ENCODE measurements at regions not wholly inside any gene's neighbourhood (a gene's known extent, or its start where the extent isn't known, plus 50 kb on each side); places are given as distances from the start of the nearest gene placed in this dataset.

DNA sequence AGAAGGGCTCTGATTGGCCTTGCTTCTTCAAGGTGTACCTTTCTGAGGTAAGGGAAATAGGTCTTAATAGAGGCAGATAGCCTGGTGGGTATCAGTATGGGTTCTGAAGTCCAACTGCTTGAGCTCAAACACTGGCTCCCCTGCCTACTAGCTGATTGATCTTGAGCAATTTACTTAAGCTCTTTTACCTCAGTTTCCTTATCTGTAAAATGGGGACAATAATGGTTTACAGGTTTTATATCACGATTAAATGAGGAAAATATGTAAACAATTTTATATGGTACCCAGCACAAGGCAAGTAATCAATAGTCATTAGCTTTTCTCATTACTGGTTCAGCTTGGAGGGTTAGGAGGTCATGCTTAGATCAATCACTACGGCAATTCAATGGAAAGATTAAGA is 75.8 kb upstream of the VTCN1 start:
- TF ChIP-seq, protein P1, sequence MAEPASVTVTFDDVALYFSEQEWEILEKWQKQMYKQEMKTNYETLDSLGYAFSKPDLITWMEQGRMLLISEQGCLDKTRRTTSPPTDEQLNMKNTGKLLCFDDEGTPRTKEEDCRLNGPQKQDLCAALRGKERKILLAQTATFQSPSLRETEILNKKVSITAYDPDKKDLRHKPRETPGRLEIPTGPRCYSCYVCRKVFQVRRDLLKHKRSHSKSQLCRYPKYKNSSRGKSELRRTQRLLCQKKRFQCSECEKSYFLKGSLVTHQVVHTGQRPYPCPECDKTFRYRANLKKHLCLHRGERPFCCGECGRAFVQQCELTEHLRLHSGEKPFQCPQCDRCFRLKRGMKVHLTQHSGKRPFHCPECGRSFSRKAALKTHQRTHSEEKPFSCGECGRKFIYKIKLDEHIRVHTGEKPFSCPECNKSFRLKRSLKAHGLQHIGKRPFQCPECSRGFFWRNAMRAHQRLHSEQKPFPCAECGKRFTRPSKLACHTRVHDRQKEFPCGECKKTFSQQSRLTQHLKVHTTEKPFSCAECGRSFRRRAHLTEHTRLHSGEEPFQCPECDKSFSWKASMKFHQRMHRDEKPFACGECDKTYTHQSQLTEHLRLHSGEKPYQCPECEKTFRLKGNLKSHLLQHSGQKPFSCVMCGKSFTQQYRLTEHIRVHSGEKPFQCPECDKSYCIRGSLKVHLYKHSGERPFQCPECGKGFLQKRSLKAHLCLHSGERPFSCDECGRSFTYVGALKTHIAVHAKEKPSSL (CRISPR knock-in tag; conservative IDR thresholded peaks at IDR 0.05): no peak
- TF ChIP-seq, protein P2, sequence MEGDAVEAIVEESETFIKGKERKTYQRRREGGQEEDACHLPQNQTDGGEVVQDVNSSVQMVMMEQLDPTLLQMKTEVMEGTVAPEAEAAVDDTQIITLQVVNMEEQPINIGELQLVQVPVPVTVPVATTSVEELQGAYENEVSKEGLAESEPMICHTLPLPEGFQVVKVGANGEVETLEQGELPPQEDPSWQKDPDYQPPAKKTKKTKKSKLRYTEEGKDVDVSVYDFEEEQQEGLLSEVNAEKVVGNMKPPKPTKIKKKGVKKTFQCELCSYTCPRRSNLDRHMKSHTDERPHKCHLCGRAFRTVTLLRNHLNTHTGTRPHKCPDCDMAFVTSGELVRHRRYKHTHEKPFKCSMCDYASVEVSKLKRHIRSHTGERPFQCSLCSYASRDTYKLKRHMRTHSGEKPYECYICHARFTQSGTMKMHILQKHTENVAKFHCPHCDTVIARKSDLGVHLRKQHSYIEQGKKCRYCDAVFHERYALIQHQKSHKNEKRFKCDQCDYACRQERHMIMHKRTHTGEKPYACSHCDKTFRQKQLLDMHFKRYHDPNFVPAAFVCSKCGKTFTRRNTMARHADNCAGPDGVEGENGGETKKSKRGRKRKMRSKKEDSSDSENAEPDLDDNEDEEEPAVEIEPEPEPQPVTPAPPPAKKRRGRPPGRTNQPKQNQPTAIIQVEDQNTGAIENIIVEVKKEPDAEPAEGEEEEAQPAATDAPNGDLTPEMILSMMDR (IDR thresholded peaks at IDR 0.05): no peak
- TF ChIP-seq SP1 (CRISPR knock-in tag; conservative IDR thresholded peaks at IDR 0.05) (no peak), ZNF232 (CRISPR knock-in tag; IDR thresholded peaks at IDR 0.05) (no peak), CREB1 (CRISPR knock-in tag; IDR thresholded peaks at IDR 0.05) (no peak), ZNF263 (CRISPR knock-in tag; IDR thresholded peaks at IDR 0.05; ENCODE audit: low read depth) (no peak)
- TF ChIP-seq, protein P3, sequence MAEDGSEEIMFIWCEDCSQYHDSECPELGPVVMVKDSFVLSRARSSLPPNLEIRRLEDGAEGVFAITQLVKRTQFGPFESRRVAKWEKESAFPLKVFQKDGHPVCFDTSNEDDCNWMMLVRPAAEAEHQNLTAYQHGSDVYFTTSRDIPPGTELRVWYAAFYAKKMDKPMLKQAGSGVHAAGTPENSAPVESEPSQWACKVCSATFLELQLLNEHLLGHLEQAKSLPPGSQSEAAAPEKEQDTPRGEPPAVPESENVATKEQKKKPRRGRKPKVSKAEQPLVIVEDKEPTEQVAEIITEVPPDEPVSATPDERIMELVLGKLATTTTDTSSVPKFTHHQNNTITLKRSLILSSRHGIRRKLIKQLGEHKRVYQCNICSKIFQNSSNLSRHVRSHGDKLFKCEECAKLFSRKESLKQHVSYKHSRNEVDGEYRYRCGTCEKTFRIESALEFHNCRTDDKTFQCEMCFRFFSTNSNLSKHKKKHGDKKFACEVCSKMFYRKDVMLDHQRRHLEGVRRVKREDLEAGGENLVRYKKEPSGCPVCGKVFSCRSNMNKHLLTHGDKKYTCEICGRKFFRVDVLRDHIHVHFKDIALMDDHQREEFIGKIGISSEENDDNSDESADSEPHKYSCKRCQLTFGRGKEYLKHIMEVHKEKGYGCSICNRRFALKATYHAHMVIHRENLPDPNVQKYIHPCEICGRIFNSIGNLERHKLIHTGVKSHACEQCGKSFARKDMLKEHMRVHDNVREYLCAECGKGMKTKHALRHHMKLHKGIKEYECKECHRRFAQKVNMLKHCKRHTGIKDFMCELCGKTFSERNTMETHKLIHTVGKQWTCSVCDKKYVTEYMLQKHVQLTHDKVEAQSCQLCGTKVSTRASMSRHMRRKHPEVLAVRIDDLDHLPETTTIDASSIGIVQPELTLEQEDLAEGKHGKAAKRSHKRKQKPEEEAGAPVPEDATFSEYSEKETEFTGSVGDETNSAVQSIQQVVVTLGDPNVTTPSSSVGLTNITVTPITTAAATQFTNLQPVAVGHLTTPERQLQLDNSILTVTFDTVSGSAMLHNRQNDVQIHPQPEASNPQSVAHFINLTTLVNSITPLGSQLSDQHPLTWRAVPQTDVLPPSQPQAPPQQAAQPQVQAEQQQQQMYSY (CRISPR knock-in tag; IDR thresholded peaks at IDR 0.05): no peak
- TF ChIP-seq, protein P4, sequence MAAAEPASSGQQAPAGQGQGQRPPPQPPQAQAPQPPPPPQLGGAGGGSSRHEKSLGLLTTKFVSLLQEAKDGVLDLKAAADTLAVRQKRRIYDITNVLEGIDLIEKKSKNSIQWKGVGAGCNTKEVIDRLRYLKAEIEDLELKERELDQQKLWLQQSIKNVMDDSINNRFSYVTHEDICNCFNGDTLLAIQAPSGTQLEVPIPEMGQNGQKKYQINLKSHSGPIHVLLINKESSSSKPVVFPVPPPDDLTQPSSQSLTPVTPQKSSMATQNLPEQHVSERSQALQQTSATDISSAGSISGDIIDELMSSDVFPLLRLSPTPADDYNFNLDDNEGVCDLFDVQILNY (CRISPR knock-in tag; IDR thresholded peaks at IDR 0.05): no peak
- TF ChIP-seq, protein P5, sequence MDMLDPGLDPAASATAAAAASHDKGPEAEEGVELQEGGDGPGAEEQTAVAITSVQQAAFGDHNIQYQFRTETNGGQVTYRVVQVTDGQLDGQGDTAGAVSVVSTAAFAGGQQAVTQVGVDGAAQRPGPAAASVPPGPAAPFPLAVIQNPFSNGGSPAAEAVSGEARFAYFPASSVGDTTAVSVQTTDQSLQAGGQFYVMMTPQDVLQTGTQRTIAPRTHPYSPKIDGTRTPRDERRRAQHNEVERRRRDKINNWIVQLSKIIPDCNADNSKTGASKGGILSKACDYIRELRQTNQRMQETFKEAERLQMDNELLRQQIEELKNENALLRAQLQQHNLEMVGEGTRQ (CRISPR knock-in tag; IDR thresholded peaks at IDR 0.05): no peak
- TF ChIP-seq, protein P6, sequence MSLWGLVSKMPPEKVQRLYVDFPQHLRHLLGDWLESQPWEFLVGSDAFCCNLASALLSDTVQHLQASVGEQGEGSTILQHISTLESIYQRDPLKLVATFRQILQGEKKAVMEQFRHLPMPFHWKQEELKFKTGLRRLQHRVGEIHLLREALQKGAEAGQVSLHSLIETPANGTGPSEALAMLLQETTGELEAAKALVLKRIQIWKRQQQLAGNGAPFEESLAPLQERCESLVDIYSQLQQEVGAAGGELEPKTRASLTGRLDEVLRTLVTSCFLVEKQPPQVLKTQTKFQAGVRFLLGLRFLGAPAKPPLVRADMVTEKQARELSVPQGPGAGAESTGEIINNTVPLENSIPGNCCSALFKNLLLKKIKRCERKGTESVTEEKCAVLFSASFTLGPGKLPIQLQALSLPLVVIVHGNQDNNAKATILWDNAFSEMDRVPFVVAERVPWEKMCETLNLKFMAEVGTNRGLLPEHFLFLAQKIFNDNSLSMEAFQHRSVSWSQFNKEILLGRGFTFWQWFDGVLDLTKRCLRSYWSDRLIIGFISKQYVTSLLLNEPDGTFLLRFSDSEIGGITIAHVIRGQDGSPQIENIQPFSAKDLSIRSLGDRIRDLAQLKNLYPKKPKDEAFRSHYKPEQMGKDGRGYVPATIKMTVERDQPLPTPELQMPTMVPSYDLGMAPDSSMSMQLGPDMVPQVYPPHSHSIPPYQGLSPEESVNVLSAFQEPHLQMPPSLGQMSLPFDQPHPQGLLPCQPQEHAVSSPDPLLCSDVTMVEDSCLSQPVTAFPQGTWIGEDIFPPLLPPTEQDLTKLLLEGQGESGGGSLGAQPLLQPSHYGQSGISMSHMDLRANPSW (CRISPR knock-in tag; conservative IDR thresholded peaks at IDR 0.05; ENCODE audit: low read depth): no peak
- TF ChIP-seq, protein P7, sequence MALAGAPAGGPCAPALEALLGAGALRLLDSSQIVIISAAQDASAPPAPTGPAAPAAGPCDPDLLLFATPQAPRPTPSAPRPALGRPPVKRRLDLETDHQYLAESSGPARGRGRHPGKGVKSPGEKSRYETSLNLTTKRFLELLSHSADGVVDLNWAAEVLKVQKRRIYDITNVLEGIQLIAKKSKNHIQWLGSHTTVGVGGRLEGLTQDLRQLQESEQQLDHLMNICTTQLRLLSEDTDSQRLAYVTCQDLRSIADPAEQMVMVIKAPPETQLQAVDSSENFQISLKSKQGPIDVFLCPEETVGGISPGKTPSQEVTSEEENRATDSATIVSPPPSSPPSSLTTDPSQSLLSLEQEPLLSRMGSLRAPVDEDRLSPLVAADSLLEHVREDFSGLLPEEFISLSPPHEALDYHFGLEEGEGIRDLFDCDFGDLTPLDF (CRISPR knock-in tag; IDR thresholded peaks at IDR 0.05): no peak
- TF ChIP-seq, protein P8, sequence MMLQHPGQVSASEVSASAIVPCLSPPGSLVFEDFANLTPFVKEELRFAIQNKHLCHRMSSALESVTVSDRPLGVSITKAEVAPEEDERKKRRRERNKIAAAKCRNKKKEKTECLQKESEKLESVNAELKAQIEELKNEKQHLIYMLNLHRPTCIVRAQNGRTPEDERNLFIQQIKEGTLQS (CRISPR knock-in tag; conservative IDR thresholded peaks at IDR 0.05): no peak

Measured in WTC11 (cell line).